Keratinocyte (primary cell): ENCODE measurements at regions not wholly inside any gene's neighbourhood (a gene's known extent, or its start where the extent isn't known, plus 50 kb on each side); places are given as distances from the start of the nearest gene placed in this dataset.

Experiments used
- DNase-seq: peaks from one replicate; pipeline ENCODE4 v3.0.0-alpha.2; 2011; ENCODE audit warnings: low read depth, missing footprints, low spot score
- FAIRE-seq: peaks from 2 replicates; lab custom pipeline; 2011; peaks lifted over from hg19 to GRCh38; lab: Jason Lieb, UNC
- H2AFZ ChIP-seq: 2 replicates; pipeline ENCODE4 v1.6.0; 2012; ENCODE audit warnings: low read length, control low read depth, inconsistent platforms; ENCODE audit not compliant: control insufficient read depth
- H3K27ac ChIP-seq: 2 replicates; pipeline ENCODE4 v1.5.1; 2011; ENCODE audit warnings: low read length; ENCODE audit not compliant: control insufficient read depth, insufficient read depth
- H3K27me3 ChIP-seq: 3 replicates; pipeline ENCODE4 v1.6.0; 2011; ENCODE audit warnings: low read length; ENCODE audit not compliant: control insufficient read depth, insufficient read depth; ENCODE audit errors: extremely low read depth
- H3K36me3 ChIP-seq, 2 experiments: 2 replicates in 1 of 2; 3 replicates in 1 of 2; pipeline ENCODE4 v1.5.1; 2011; ENCODE audit warnings: low read length in 2 of 2, mild to moderate bottlenecking in 1 of 2; ENCODE audit not compliant: control insufficient read depth in 2 of 2, insufficient read depth in 2 of 2; ENCODE audit errors: extremely low read depth in 1 of 2
- H3K4me1 ChIP-seq: 3 replicates; pipeline ENCODE4 v1.5.1; 2011; ENCODE audit warnings: low read length; ENCODE audit not compliant: control insufficient read depth, insufficient read depth; ENCODE audit errors: extremely low read depth
- H3K4me2 ChIP-seq: 3 replicates; pipeline ENCODE4 v1.6.0; 2011; ENCODE audit warnings: low read depth, low read length; ENCODE audit not compliant: control insufficient read depth, insufficient read depth; ENCODE audit errors: extremely low read depth
- H3K4me3 ChIP-seq, 3 experiments: fragments of 200-600 bp in 1 of 3; sonication (generic) in 1 of 3; 2 replicates in 2 of 3; 3 replicates in 1 of 3; pipeline ENCODE4 v1.5.1; 2011 to 2016; ENCODE audit warnings: low read length in 3 of 3, mild to moderate bottlenecking in 3 of 3, control low read depth in 2 of 3, inconsistent platforms in 1 of 3, low read depth in 1 of 3, mixed read lengths in 1 of 3, mixed run types in 1 of 3, moderate library complexity in 1 of 3; ENCODE audit not compliant: control insufficient read depth in 2 of 3, insufficient read depth in 2 of 3; ENCODE audit errors: extremely low read depth in 1 of 3
- H3K79me2 ChIP-seq: 2 replicates; pipeline ENCODE4 v1.6.0; 2012; ENCODE audit warnings: low read length; ENCODE audit not compliant: control insufficient read depth, insufficient read depth
- H3K9ac ChIP-seq: 3 replicates; pipeline ENCODE4 v1.6.0; 2011; ENCODE audit warnings: low read length; ENCODE audit not compliant: control insufficient read depth, insufficient read depth; ENCODE audit errors: extremely low read depth
- H3K9me1 ChIP-seq: 3 replicates; pipeline ENCODE4 v1.6.0; 2011; ENCODE audit warnings: low read length; ENCODE audit not compliant: control insufficient read depth, insufficient read depth; ENCODE audit errors: extremely low read depth
- H3K9me3 ChIP-seq: 2 replicates; pipeline ENCODE4 v1.5.1; 2012; ENCODE audit warnings: low read depth, low read length; ENCODE audit not compliant: control insufficient read depth
- H4K20me1 ChIP-seq: 3 replicates; pipeline ENCODE4 v1.6.0; 2011; ENCODE audit warnings: low read length; ENCODE audit not compliant: control insufficient read depth, insufficient read depth; ENCODE audit errors: extremely low read depth
- CTCF ChIP-seq, 3 experiments: IDR thresholded peaks in 1 of 3; conservative IDR thresholded peaks in 1 of 3; optimal IDR thresholded peaks in 1 of 3; 2 replicates in 2 of 3; 3 replicates in 1 of 3; pipeline versions ENCODE3 to v1.5.1; 2011; ENCODE audit warnings: low read length in 3 of 3, mild to moderate bottlenecking in 3 of 3, moderate library complexity in 2 of 3, control low read depth in 1 of 3, inconsistent platforms in 1 of 3; ENCODE audit not compliant: insufficient read depth in 2 of 3; ENCODE audit errors: extremely low read depth in 1 of 3
- EZH2 ChIP-seq: IDR thresholded peaks from one replicate; pipeline ENCODE4 v1.6.1; 2012; ENCODE audit warnings: inconsistent platforms, mild to moderate bottlenecking, low read length, moderate library complexity
- dilution Hi-C: fragments of 300-500 bp; cut with MboI; formaldehyde crosslinking; loops from one replicate; pipeline ENCODE4 v1.7.0; 2020; ENCODE audit warnings: low sequenced_read_pairs; ENCODE audit not compliant: extremely low pct_ligation_motif_present

- H3K27me3 ChIP-seq = no peaks in the 10 kb centered on the region
- no peak overlapping the region for H3K27ac ChIP-seq
- H3K9me3 ChIP-seq = peaks cover 5% of the 10 kb centered on the region
- no peak overlapping the region for H2AFZ ChIP-seq
- TF ChIP-seq CTCF (optimal IDR thresholded peaks at IDR 0.05 in 1 of 3, IDR thresholded peaks at IDR 0.05 in 1 of 3, conservative IDR thresholded peaks at IDR 0.05 in 1 of 3; ENCODE audit: extremely low read depth in 1 of 3, insufficient read depth in 2 of 3, low read length in 3 of 3) = no peak
- TF ChIP-seq EZH2 = no peak
- no peaks in the 10 kb centered on the region for H3K36me3 ChIP-seq
- no peak overlapping the region for H3K4me2 ChIP-seq
- no peak overlapping the region for H3K9ac ChIP-seq
- DNase-seq = no peak
- H4K20me1 ChIP-seq = no peaks in the 10 kb centered on the region
- FAIRE-seq = no peak
- no peaks in the 10 kb centered on the region for H3K9me1 ChIP-seq
- peaks cover under 1% of the 10 kb centered on the region for H3K4me1 ChIP-seq
- no peak overlapping the region for H3K4me3 ChIP-seq
- H3K79me2 ChIP-seq = no peaks in the 10 kb centered on the region
- dilution Hi-C loops = no loop called here
These were observed 393.0 kb downstream of the FSCB start for GRCh38 chr14:44113769-44114730.

GRCh38 chr14:44112774-44113460 is 394.2 kb downstream of the FSCB start:
- Histone ChIP-seq H3K4me2 (no peak overlapping the region), H3K36me3 (no peaks in the 10 kb centered on the region), H3K9me3 (peaks cover 9% of the 10 kb centered on the region), H3K9me1 (no peaks in the 10 kb centered on the region), H3K4me1 (peaks cover 7% of the 10 kb centered on the region), H2AFZ (no peak overlapping the region), H4K20me1 (no peaks in the 10 kb centered on the region), H3K27ac (no peak overlapping the region), H3K9ac (no peak overlapping the region), H3K4me3 (no peak overlapping the region), H3K27me3 (no peaks in the 10 kb centered on the region), H3K79me2 (no peaks in the 10 kb centered on the region)
- TF ChIP-seq CTCF (optimal IDR thresholded peaks at IDR 0.05 in 1 of 3, IDR thresholded peaks at IDR 0.05 in 1 of 3, conservative IDR thresholded peaks at IDR 0.05 in 1 of 3; ENCODE audit: extremely low read depth in 1 of 3, insufficient read depth in 2 of 3, low read length in 3 of 3) = no peak
- dilution Hi-C loops = no loop called here
- no peak for DNase-seq
- FAIRE-seq = no peak
